LNCaP clone FGC (cell line): ENCODE measurements at regions not wholly inside any gene's neighbourhood (a gene's known extent, or its start where the extent isn't known, plus 50 kb on each side); places are given as distances from the start of the nearest gene placed in this dataset.

ENCODE experiments used
- DNase-seq: peaks from one replicate; pipeline ENCODE4 v3.0.0-alpha.2; 2011; ENCODE audit warnings: low read depth
- H3K4me3 ChIP-seq: 2 replicates; pipeline ENCODE4 v1.5.1; 2011; ENCODE audit warnings: mild to moderate bottlenecking, low read depth, low read length, control low read depth
- CTCF ChIP-seq: IDR thresholded peaks from 2 replicates; pipeline ENCODE4 v1.5.1; 2012; ENCODE audit warnings: mild to moderate bottlenecking; ENCODE audit not compliant: control insufficient read depth, insufficient read depth; ENCODE audit errors: extremely low read depth

GRCh38 chr3:72113564-72113963, 328.6 kb upstream of the PROK2 start:
- no peak for TF ChIP-seq CTCF
- no peak for DNase-seq
- H3K4me3 ChIP-seq, result no peak overlapping the region

GRCh38 chr3:72112435-72112834, 327.5 kb upstream of the PROK2 start:
- no peak for TF ChIP-seq CTCF
- H3K4me3 ChIP-seq, result no peak overlapping the region
- DNase-seq, result no peak

GRCh38 chr3:72111265-72112205, 326.6 kb upstream of the PROK2 start:
- no peak overlapping the region for H3K4me3 ChIP-seq
- DNase-seq, result no peak
- TF ChIP-seq CTCF, result no peak

- TF ChIP-seq CTCF, result no peak
- no peak overlapping the region for H3K4me3 ChIP-seq
- no peak for DNase-seq
Measured at GRCh38 chr3:72109327-72110259, 324.6 kb upstream of the PROK2 start.

GRCh38 chr3:72105306-72105705, 320.4 kb upstream of the PROK2 start:
- H3K4me3 ChIP-seq, result no peak overlapping the region
- no peak for TF ChIP-seq CTCF
- DNase-seq, result no peak

GRCh38 chr3:72102112-72102616, 317.2 kb upstream of the PROK2 start:
- H3K4me3 ChIP-seq, result no peak overlapping the region
- no peak for TF ChIP-seq CTCF
- no peak for DNase-seq
